Astrocyte of the cerebellum (primary cell): ENCODE measurements at regions not wholly inside any gene's neighbourhood (a gene's known extent, or its start where the extent isn't known, plus 50 kb on each side); places are given as distances from the start of the nearest gene placed in this dataset.

Experiments
- DNase-seq: peaks from one replicate; pipeline ENCODE4 v3.0.0-alpha.2; 2011; ENCODE audit warnings: low read depth
- H3K4me3 ChIP-seq: 2 replicates; pipeline ENCODE4 v1.5.1; 2011; ENCODE audit warnings: mild to moderate bottlenecking, low read depth, low read length, moderate library complexity
- in situ Hi-C: cut with HindIII; loops from 2 replicates; pipeline ENCODE4 v1.10.0; 2017; ENCODE audit warnings: low sequenced_read_pairs
- TF ChIP-seq, protein P1 (sequence below): IDR thresholded peaks from 2 replicates; pipeline ENCODE4 v1.5.1; 2012; ENCODE audit warnings: low read length, low read depth, moderate library complexity, mild to moderate bottlenecking; ENCODE audit errors: missing control alignments

GRCh38 chr19:28396287-28396831 lies 816.6 kb downstream of the UQCRFS1 start:
- TF ChIP-seq, protein P1, sequence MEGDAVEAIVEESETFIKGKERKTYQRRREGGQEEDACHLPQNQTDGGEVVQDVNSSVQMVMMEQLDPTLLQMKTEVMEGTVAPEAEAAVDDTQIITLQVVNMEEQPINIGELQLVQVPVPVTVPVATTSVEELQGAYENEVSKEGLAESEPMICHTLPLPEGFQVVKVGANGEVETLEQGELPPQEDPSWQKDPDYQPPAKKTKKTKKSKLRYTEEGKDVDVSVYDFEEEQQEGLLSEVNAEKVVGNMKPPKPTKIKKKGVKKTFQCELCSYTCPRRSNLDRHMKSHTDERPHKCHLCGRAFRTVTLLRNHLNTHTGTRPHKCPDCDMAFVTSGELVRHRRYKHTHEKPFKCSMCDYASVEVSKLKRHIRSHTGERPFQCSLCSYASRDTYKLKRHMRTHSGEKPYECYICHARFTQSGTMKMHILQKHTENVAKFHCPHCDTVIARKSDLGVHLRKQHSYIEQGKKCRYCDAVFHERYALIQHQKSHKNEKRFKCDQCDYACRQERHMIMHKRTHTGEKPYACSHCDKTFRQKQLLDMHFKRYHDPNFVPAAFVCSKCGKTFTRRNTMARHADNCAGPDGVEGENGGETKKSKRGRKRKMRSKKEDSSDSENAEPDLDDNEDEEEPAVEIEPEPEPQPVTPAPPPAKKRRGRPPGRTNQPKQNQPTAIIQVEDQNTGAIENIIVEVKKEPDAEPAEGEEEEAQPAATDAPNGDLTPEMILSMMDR: no peak
- H3K4me3 ChIP-seq: no peak overlapping the region
- no peak for DNase-seq
- in situ Hi-C loops: no loop called here

GRCh38 chr19:28394725-28395124 lies 818.2 kb downstream of the UQCRFS1 start:
- no peak for DNase-seq
- in situ Hi-C loops: no loop called here
- TF ChIP-seq, protein P1: no peak
- no peak overlapping the region for H3K4me3 ChIP-seq

- DNase-seq: no peak
- TF ChIP-seq, protein P1: no peak
- in situ Hi-C loops: no loop called here
- H3K4me3 ChIP-seq: no peak overlapping the region
Observed at GRCh38 chr19:28393574-28394336, 819.2 kb downstream of the UQCRFS1 start.

DNA sequence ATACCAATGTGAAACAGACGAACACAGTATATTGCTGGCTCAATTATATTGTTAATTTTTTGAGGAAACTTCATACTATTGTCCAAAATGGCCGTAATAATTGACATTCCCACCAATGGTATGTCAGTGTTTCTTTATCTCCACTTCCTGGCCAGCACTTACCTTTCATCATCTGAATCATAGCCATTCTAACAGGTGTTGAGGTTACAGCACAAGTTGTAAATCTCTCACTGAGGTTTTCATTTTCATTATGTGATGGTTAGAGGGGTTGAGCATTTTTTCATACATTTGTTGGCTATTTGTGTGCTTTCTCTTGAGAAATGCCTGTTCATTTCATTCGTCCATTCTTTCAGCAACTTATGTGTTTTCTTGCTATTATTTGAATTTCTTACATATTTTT lies 824.0 kb downstream of the UQCRFS1 start:
- H3K4me3 ChIP-seq: no peak overlapping the region
- in situ Hi-C loops: no loop called here
- TF ChIP-seq, protein P1: no peak
- no peak for DNase-seq

- TF ChIP-seq, protein P1: no peak
- DNase-seq: no peak
- in situ Hi-C loops: no loop called here
- H3K4me3 ChIP-seq: no peak overlapping the region
Observed at GRCh38 chr19:28387507-28387906, 825.4 kb downstream of the UQCRFS1 start.

DNA sequence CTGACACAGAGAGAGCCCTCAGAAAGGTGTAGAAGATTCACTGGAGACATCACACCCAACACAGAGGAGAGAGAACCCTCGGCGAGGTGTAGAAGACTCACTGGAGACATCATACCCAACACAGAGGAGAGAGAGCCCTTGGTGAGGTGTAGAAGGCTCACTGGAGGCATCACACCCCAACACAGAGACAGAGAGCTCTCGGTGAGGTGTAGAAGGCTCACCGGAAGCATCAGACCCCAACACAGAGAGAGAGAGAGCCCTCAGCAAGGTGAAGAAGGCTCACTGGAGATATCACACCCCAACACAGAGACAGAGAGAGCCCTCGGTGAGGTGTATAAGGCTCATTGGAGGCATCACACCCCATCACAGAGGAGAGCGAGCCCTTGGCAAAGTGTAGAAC lies 826.5 kb downstream of the UQCRFS1 start:
- in situ Hi-C loops: no loop called here
- no peak for DNase-seq

More for the DNA sequence above, 826.5 kb downstream of the UQCRFS1 start:
- TF ChIP-seq, protein P1: no peak
- H3K4me3 ChIP-seq: no peak overlapping the region
